LoVo (cell line): ENCODE measurements at regions not wholly inside any gene's neighbourhood (a gene's known extent, or its start where the extent isn't known, plus 50 kb on each side); places are given as distances from the start of the nearest gene placed in this dataset.

Experiments
- DNase-seq: peaks from one replicate; pipeline ENCODE4 v3.0.0-alpha.2; 2016; ENCODE audit warnings: low spot score

DNA sequence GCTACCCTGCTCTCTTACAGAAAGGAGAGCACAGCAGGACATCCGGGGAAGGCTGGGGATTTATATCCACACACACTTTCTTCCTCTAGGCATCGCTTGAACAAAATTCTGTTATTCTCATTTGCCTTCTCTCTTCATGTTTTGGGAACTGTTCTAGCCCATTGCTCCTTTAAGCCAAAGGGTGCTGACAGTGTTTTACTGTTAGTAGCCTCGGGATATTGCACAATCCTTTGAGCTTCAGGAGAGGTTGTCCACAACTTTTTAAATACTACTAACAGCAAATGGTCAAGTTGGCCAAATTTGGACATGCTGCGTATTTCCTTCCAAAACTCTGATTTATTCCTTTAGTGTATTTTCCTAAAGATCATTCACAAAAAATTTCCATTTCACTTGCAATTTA lies 579.2 kb upstream of the RGS18 start:
- no peak for DNase-seq

DNA sequence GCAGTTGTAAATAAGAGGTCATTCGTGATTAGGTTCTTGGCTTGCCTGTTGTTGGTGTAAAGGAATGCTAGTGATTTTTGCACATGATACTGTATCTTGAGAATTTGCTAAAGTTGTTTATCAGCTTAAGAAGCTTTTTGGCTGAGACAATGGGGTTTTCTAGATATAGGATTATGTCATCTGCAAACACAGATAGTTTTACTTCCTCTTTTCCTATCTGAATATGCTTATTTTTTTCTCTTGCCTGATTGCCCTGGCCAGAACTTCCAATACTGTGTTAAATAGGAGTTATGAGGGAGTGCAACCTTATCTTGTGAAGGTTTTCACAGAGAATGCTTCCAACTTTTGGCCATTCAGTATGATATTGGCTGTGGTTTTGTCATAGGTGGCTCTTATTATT lies 576.1 kb upstream of the RGS18 start:
- no peak for DNase-seq

DNA sequence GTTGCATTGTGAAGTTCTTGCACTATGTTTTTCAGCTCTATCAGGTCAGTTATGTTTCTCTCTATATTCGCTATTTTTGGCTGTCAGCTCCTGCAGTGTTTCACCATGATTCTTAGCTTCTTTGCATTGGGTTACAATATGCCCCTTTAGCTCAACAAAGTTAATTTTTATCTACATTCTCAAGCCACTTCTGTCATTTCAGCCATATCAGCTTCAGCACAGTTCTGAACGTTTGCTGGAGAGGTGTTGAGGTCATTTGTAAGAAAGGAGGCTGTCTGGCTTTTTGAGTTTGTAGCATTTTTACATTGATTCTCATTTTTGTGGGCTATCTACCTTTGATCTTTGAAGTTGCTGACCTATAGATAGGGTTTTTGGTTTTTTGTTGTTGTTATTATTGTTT lies 573.2 kb upstream of the RGS18 start:
- DNase-seq, result no peak

DNA sequence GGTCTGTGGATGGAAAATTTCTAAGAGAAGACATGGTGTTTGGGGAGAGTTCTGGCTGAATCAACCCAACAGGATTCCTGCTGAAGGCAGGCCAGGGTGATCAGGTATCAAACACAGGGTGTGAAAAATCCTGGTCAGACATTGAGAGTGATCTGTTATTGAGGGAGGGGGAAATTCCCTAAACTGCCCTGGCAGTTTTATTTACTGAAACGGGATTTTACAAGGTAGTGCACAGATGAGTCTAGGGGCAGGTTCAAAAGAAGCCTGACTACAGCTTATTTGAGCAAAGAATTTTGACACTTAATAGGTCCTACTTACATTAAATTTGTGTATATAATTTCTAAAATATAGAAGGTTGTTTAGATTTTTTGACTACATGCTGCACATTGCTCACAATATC lies 569.4 kb upstream of the RGS18 start:
- no peak for DNase-seq

DNA sequence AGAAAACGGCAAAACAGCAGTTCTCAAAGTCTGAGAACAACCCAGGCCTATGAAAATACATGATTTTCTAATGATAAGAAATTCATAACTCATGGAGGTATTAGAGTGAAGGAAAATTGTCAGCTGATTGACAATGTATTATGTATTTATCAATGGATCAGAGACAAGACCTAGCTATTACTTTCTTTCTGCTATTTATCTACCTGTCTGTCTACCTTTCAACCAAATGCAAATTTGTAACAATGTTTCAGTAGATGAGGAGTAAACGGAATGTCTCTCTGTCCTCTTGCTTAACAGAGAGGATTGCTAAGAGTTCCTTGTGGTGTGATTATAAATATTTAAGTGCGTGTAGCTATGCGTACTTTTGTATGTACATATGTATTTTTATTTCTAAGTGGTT lies 568.7 kb upstream of the RGS18 start:
- no peak for DNase-seq

DNA sequence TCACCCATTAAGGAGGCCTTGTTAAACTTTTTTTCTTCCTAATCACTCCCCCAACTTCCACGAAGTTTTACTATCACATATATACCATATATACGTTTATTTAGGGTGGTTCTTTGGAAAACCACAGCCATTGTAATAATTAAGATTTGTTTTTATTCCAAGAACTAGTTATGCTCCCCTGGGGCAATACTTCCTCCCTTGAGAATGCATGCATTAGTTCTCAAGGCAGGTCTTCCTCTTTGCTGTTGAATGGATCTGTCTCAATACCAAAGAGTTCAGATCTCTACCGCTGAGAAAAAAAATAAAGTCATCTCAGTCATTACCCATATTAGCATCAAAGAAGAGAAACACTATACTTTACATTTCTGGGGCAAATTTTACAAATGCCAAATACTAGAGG lies 567.7 kb upstream of the RGS18 start:
- DNase-seq, result no peak

DNA sequence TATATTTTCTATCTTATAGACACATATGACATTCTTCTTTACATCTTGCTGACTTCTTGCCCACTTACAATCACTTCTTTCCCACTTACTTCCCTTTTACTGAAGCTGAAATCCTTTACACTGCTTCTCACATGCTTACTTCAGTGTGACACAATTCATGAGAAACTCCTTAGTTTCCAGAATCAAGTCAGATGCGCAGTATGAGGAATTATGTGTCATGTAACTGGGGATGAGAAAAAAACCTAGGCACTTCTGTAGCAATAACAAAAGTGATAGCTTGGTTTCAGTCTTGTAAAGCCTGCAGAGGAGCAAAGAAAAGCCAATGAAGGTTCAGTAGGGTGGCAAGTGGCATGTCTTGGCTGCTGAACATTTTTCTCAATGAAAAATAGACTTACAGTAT lies 566.2 kb upstream of the RGS18 start:
- DNase-seq, result no peak

DNA sequence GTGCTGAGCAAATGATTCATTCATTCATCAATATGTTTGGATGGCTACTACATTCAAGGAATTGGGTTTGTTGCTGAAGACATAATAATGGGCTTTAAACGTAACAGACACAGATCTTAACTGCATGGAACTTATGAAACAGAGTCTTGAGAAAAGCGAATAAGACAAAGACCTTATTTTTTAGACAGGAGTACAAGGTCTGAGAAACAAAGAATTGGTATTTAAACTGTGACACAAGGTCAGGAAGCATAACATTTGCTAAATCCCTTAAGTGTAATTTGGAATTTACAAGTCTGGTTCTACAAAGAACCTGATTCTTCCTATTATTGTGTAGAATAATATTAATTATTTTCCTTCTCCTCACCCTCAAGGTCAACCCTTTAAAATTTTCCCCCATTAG lies 565.4 kb upstream of the RGS18 start:
- no peak for DNase-seq

DNA sequence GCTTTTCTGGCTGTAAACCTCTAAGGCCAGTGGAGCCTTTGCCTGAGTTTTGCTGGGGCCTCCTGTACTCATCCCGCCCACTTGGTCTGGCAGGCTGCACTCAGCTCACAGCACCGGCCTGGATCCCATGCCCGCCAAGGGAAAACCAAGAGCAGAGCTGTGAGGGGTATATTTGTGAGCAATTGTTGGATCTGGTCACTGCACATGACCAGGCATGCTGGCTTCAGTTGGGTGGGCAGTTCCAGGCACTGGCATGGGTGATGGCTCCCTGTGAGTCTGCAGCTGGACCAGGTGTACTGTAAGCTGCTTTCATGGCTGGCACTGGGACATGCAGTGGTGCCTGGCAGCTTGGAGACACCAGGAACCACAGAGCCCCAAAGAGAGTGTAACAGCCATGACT lies 563.1 kb upstream of the RGS18 start:
- no peak for DNase-seq

DNA sequence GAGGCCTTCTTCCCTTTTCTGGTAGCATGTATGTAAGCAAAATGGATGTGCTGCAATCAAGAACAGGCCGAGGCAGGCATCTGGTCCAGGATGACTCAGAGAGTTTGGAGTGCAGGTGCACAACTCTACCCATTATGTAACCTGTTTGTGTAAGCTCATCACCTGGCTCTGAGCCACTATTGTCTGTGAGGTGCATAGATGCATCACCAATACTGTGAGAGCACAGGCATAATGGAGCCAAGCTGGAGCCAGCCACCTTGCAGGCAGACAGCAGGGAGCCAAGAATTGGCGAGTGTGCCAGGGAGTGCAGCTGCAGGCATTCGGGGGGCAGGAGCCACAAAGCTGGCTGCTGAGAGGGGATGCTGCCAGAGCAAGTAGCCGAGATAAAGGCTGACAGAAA lies 549.9 kb upstream of the RGS18 start:
- no peak for DNase-seq

DNA sequence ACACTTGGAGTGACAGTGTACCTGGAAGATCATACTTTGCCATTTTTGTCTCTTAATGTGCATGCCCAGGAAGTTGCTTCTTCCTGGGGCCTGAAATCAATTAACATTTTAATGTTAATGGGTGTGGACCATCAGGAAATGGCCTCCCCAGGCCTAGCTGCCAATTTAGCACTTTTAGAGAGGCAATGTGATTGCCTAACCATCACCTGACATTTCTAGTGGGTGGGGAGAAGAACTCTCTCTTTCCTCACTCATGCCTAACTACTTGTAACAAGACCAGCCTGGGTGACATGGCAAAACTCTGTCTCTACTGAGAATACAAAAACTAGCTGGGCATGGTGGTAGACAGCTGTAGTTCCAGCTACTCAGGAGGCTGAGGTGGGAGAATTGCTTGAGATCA lies 549.0 kb upstream of the RGS18 start:
- DNase-seq, result no peak

DNA sequence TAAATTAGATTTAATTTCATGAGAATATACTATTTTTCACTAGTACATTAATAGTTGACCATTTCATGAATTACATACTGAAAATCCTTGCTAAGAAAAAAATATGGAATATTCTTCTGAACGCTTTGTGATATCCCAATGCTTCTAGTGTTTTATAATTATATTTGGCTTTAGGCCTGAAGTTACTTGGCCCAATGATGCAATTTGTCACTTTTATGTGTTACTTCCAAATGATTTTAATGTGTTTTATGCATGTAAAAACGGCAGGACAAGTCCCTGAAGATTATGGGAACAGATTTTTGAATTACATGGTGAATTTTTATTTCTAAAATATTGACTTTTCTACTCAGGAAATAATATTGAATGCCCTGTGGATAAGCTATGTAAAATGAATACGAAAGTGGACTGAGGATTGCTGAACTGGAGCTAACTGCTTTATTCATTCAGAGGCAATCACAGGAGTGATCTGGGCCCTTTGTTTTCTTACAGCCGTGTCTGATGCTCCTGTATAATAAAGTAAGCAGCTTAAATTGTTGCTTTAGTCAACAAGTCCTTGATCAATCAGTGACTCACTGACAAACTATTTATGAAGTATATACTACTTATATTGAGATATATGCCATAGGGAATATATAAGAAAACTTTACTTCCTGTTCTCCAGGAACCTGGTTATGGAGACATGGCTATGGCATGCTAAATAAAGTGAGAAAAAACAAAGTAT lies 543.0 kb upstream of the RGS18 start:
- no peak for DNase-seq

DNA sequence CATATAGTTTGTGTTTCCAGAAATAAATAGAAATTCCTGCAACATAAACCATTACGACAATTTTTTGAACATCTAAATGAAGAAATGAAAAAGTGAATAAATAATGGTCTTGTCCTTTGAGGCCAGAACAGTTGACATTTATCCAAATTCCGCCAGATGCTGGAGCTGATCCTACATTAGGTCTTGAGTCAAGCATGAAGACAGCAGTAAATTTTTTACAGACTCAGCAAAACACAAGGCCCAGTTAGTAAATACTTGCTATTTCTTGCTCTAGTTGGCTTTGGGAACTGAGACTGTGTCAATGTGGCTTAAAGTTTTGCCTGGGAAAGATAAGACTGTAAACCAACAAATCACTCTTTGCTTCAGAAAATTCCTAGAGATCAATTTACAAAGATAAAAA lies 540.1 kb upstream of the RGS18 start:
- DNase-seq, result no peak

DNA sequence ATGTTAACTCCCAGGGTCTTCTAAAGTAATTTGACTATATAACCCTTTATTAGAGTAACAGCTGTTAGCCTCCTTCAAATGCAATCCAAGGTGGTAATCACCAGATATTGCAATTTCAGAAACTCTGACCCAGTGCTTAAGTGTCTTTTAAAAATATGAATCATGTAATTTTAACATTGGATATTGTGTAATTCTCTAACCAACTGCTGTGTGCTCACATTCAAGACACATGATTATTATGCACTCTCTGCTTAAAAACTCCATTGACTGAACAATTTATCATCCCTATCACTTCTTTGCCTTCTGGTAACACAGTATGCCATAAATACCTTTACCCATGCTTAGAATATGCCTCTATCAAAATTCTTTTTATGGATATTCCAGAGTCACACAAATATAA lies 537.4 kb upstream of the RGS18 start:
- no peak for DNase-seq

DNA sequence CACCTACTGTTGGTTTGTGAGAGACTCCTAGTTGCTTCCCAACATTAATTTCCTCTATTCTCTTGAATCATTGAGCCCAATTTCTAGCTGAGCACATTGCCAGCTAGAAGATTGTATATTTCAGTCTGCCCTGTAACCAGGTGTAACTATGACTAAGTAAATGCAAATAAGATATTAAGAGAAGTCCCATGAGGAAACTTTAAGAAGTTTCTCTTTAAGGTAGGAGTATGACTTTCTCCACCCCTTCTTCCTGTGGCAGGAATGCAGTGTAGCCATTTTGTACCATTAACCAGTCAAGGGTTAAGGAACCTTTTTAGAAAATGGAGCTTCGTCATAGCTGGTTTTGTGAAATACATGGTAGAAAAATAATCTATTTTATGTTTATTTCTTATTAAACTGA lies 534.2 kb upstream of the RGS18 start:
- DNase-seq, result no peak

DNA sequence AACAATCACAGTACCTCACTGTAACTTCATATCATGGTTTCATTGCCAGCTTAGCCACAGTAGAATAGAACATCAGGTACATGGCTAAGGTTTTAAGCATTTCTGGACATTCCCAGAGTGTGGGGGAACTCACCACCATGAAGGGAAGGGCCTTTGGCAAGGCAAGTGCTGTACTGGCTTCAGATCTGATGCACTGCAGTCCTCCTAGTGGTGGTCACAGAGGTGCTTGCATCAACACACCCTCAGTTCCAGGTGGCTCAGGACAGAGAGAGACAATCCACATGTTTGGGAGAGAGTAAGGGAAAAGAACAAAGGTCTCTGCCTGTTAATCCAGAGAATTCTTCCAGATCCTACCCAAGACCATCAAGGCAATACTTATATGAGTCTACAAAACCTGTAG lies 528.4 kb upstream of the RGS18 start:
- no peak for DNase-seq

DNA sequence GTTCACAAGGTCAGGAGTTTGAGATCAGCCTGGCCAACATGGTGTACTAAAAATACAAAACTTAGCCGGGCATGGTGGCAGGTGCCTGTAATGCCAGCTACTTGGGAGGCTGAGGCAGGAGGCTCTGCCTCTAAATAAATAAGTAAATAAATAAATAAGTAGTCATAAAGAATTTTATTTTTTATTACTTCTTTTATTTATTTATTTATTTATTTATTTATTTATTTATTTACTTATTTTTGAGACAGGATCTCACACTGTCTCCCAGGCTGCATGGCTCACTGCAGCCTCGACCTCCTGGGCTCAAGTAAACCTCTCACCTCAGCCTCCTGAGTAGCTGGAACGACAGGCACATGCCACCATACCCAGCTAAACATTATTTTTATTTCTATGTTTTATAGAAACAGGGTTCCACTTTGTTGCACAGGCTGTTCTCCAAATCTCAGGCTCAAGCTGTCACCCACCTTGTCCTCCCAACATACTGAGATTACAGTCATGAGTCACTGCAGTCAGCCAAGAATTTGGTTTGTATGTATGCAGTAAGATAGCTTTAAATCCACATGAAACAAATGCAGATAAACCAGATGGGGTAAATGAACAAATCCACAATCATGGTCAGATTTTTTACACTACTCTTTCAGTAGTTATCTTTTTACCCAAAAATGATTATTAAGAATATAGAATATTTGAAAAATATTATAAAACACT lies 523.3 kb upstream of the RGS18 start:
- DNase-seq, result no peak

DNA sequence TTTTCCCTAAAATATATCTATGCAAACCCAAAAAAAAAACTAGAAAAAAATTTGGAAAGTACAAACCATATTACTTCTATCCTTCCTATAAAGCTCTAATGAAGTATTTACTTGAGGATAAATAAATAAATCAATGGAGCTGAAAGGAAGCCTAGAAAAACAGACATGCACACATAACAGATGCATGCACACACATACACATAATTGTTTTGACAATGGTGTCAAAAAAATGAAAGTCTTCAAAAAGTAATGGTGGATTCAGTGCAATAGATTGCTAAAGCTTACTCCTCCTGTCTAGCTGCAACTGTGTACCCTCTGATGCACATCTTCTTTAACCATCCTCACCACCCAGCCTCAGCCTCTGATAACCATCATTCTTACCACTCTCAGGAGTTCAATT lies 521.9 kb upstream of the RGS18 start:
- no peak for DNase-seq

DNA sequence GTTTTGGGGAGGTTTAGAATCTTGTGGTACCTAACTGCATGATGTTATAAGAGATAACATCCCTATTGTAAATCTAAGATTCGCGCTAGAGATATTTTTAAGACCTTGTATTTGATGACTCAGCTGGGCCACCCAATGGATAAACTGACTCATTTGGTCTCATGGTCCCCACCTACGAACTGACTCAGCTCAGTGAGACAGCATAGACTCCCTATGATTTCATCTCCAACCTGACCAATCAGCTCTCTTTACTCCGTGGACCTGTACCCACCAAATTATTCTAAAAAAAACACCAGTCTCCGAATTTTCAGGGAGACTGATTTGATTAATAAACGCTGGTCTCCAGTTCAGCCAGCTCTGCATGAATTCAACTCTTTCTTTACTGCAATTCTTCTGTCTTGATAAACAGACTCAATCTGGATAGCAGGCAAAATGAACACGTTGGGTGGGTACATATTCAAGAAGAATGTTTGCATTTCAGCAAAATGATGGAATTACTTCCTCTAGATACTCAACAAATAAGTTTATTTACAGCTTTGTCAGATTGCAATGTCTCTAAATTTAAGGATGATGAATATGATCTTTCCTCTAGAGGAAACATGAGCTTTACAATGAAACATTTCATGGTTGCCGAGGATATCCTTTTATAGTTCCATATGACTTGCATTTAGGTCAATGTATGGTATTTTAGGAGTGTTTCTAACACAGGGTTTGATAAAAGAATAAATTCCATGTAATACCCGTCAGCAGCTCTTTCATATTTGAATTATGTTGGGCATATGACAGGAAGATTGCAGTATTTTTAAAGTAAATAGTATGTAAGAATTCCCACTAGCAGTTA lies 516.6 kb upstream of the RGS18 start:
- DNase-seq, result peak; percentile 16

DNA sequence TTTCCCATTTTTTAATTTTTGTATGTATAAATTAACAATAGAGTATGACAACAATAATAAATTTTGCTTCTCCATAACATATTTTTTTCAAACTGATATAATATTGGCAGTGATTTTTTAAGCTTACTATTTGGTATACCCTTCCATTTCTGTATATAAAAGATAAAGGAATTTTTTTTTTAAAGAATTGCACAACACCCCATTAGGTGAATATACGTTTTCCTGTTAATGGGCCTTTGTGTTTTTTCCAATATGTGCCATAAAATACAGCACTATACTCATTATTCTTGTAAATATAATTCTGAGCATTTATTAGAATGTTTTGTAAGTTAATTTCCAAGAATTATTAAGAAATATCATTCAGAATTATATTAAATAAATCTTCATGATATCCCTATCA lies 515.2 kb upstream of the RGS18 start:
- no peak for DNase-seq

DNA sequence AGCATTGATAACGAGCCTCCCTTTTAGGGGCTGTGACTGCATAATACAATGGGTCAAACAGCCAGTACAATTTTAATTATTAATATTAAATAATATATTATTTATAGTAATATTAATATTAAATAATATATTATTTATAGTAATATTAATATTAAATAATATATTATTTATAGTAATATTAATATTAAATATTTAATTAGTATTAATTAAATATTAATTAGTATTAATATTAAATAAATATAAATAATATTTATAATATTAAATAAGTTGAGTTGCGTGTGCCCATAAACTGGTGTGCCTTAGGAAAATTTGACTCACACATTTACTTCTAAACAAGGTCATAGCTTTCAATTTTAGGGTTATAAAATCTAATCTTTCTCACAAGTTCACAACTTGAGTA lies 509.3 kb upstream of the RGS18 start:
- DNase-seq, result no peak

DNA sequence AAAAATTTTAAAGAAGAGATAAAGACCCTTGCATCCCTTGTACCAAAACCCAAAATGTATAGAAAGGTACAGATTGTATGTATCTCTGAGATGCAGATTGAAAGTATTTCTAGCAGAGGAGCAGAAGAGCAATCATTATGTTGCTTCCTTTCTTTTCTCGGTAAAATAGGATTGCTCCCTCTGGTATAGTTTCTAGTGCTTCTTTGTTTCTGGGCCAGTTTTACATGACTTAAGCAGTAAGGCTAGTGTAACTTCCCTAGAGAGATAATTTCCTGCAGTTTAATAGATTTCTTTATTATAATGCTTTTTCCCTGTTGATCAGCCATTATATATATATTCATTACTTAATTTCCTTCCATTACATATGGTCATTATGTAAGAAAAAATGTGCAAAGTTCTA lies 496.2 kb upstream of the RGS18 start:
- DNase-seq, result no peak

DNA sequence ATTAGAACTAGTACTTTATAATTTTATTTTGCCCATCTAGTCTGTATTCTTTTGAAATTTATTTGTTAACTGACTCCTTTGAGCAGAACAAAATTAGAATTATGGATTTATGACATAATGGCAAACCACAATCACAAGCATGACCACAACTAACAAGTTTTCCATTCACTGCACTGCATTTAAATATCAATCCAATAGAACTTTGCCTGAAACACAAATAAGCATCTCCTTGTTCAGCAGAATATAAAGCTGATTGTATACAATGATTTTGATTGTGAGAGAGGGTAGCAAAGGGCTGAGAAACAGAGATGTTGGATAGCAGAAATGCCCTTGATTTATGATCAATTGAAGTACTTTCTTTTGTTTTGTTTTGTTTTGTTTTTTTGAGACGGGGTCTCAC lies 495.5 kb upstream of the RGS18 start:
- no peak for DNase-seq
